Neural cell (in vitro differentiated cells): ENCODE measurements at regions not wholly inside any gene's neighbourhood (a gene's known extent, or its start where the extent isn't known, plus 50 kb on each side); places are given as distances from the start of the nearest gene placed in this dataset.

Experiments used
- H2AFZ ChIP-seq: fragments of 200-600, 300-800 bp; sonication (generic), shearing (Covaris generic); 2 replicates; pipeline ENCODE4 v1.6.0; 2014; ENCODE audit warnings: low read depth, mild to moderate bottlenecking, antibody characterized with exemption, low read length, moderate library complexity
- H3F3A ChIP-seq: fragments of 200-600 bp; shearing (Covaris generic); 2 replicates; pipeline ENCODE4 v1.6.1; 2016; ENCODE audit warnings: mild to moderate bottlenecking, moderate library complexity, mixed read lengths, antibody characterized with exemption, low read length; ENCODE audit not compliant: insufficient read depth, poor library complexity, severe bottlenecking
- H3K27ac ChIP-seq: fragments of 200-600, 300-800 bp; sonication (generic), shearing (Covaris generic); 2 replicates; pipeline ENCODE4 v1.5.1; 2014; ENCODE audit warnings: mild to moderate bottlenecking, low read length, moderate library complexity
- H3K27me3 ChIP-seq: fragments of 300-800, 200-600 bp; sonication (generic), shearing (Covaris generic); 2 replicates; pipeline ENCODE4 v1.6.0; 2014; ENCODE audit warnings: mild to moderate bottlenecking, low read depth, low read length, moderate library complexity; ENCODE audit not compliant: insufficient read depth
- H3K36me3 ChIP-seq: fragments of 300-800, 200-600 bp; sonication (generic), shearing (Covaris generic); 2 replicates; pipeline ENCODE4 v1.5.1; 2014; ENCODE audit warnings: mild to moderate bottlenecking, antibody characterized with exemption, low read length, moderate library complexity; ENCODE audit not compliant: insufficient read depth
- H3K4me2 ChIP-seq: fragments of 300-800, 200-600 bp; sonication (generic), shearing (Covaris generic); 2 replicates; pipeline ENCODE4 v1.6.0; 2014; ENCODE audit warnings: mild to moderate bottlenecking, low read length
- H3K4me3 ChIP-seq: fragments of 300-800, 200-600 bp; sonication (generic), shearing (Covaris generic); 2 replicates; pipeline ENCODE4 v1.5.1; 2014; ENCODE audit warnings: mild to moderate bottlenecking, low read length, moderate library complexity
- H3K79me2 ChIP-seq: fragments of 200-600 bp; shearing (Covaris generic); replicated peaks from 2 replicates; pipeline ENCODE4 v1.6.0; 2014; ENCODE audit warnings: mild to moderate bottlenecking, low read length, moderate library complexity; ENCODE audit not compliant: insufficient read depth
- H3K9ac ChIP-seq: fragments of 300-800, 200-600 bp; sonication (generic), shearing (Covaris generic); 2 replicates; pipeline ENCODE4 v1.6.1; 2016; ENCODE audit warnings: mild to moderate bottlenecking, low read length, mixed read lengths
- H3K9me2 ChIP-seq: fragments of 200-600 bp; shearing (Covaris generic); 2 replicates; pipeline ENCODE4 v1.6.1; 2016; ENCODE audit warnings: mild to moderate bottlenecking, low read length, mixed read lengths; ENCODE audit not compliant: insufficient read depth
- H3K9me3 ChIP-seq: fragments of 200-600, 300-800 bp; sonication (generic), shearing (Covaris generic); 2 replicates; pipeline ENCODE4 v1.6.1; 2016; ENCODE audit warnings: mild to moderate bottlenecking, mixed run types, low read length, moderate library complexity, mixed read lengths
- H4K20me1 ChIP-seq: fragments of 200-600 bp; shearing (Covaris generic); 2 replicates; pipeline ENCODE4 v1.6.1; 2016; ENCODE audit warnings: mild to moderate bottlenecking, mixed run types; ENCODE audit not compliant: insufficient read depth
- CTCF ChIP-seq: fragments of 450-650 bp; IDR thresholded peaks from 2 replicates; pipeline ENCODE4 v1.5.1; 2014; ENCODE audit warnings: antibody characterized with exemption, mild to moderate bottlenecking, moderate library complexity; ENCODE audit not compliant: poor library complexity, severe bottlenecking
- EP300 ChIP-seq: fragments of 450-650 bp; conservative IDR thresholded peaks from 2 replicates; pipeline ENCODE4 v1.6.1; 2014; ENCODE audit warnings: antibody characterized with exemption, mild to moderate bottlenecking, moderate library complexity; ENCODE audit not compliant: poor library complexity, severe bottlenecking
- EZH2 ChIP-seq: fragments of 200-600, 300-800 bp; shearing (Covaris generic), sonication (generic); IDR thresholded peaks from 2 replicates; pipeline ENCODE4 v1.6.1; 2014; ENCODE audit warnings: antibody characterized with exemption, low read length, borderline replicate concordance, mild to moderate bottlenecking; ENCODE audit not compliant: insufficient read depth, poor library complexity, severe bottlenecking
- MXI1 ChIP-seq: fragments of 450-650 bp; conservative IDR thresholded peaks from 2 replicates; pipeline ENCODE4 v1.6.1; 2014; ENCODE audit warnings: antibody characterized with exemption, mild to moderate bottlenecking; ENCODE audit not compliant: poor library complexity, severe bottlenecking
- POLR2AphosphoS5 ChIP-seq: IDR thresholded peaks from 2 replicates; pipeline ENCODE4 v1.6.1; 2012
- RAD21 ChIP-seq: fragments of 450-650 bp; conservative IDR thresholded peaks from 2 replicates; pipeline ENCODE4 v1.6.1; 2014; ENCODE audit warnings: antibody characterized with exemption, mild to moderate bottlenecking, moderate library complexity
- REST ChIP-seq: IDR thresholded peaks from 2 replicates; pipeline ENCODE4 v1.6.1; 2012; ENCODE audit warnings: borderline replicate concordance
- SMC3 ChIP-seq: fragments of 450-650 bp; conservative IDR thresholded peaks from 2 replicates; pipeline ENCODE4 v1.6.1; 2014; ENCODE audit warnings: antibody characterized with exemption, mild to moderate bottlenecking, moderate library complexity; ENCODE audit not compliant: poor library complexity
- TAF1 ChIP-seq: IDR thresholded peaks from 2 replicates; pipeline ENCODE4 v1.6.1; 2012; ENCODE audit warnings: low read depth

GRCh38 chr5:175236176-175236575 lies 207.8 kb downstream of the DRD1 start:
- peaks cover 7% of the 10 kb centered on the region for H3F3A ChIP-seq
- no peak overlapping the region for H2AFZ ChIP-seq
- no peaks in the 10 kb centered on the region for H4K20me1 ChIP-seq
- no peaks in the 10 kb centered on the region for H3K79me2 ChIP-seq
- H3K27ac ChIP-seq = no peak overlapping the region
- TF ChIP-seq EZH2 (no peak), MXI1 (no peak), SMC3 (no peak), POLR2AphosphoS5 (no peak), EP300 (no peak), REST (no peak), CTCF (no peak), TAF1 (no peak), RAD21 (no peak)
- no peaks in the 10 kb centered on the region for H3K9me3 ChIP-seq
- H3K9ac ChIP-seq = no peak overlapping the region
- no peaks in the 10 kb centered on the region for H3K36me3 ChIP-seq
- no peaks in the 10 kb centered on the region for H3K27me3 ChIP-seq
- H3K4me2 ChIP-seq = no peak overlapping the region
- no peak overlapping the region for H3K4me3 ChIP-seq
- H3K9me2 ChIP-seq = no peaks in the 10 kb centered on the region

GRCh38 chr5:175235251-175235960 lies 208.6 kb downstream of the DRD1 start:
- Histone ChIP-seq H3K4me2 (no peak overlapping the region), H3F3A (peaks cover 7% of the 10 kb centered on the region), H2AFZ (no peak overlapping the region)

More at GRCh38 chr5:175235251-175235960, 208.6 kb downstream of the DRD1 start:
- H4K20me1 ChIP-seq = no peaks in the 10 kb centered on the region
- no peaks in the 10 kb centered on the region for H3K9me2 ChIP-seq
- H3K4me3 ChIP-seq = no peak overlapping the region
- TF ChIP-seq EZH2 = no peak
- TF ChIP-seq CTCF = no peak
- no peak for TF ChIP-seq POLR2AphosphoS5
- no peak for TF ChIP-seq TAF1
- no peak for TF ChIP-seq EP300
- no peak for TF ChIP-seq REST
- no peak for TF ChIP-seq RAD21
- TF ChIP-seq MXI1 = no peak
- no peak for TF ChIP-seq SMC3
- H3K27me3 ChIP-seq = no peaks in the 10 kb centered on the region
- no peaks in the 10 kb centered on the region for H3K79me2 ChIP-seq
- H3K9ac ChIP-seq = no peak overlapping the region
- no peaks in the 10 kb centered on the region for H3K36me3 ChIP-seq
- H3K9me3 ChIP-seq = no peaks in the 10 kb centered on the region
- H3K27ac ChIP-seq = no peak overlapping the region
